DND-41 (cell line): ENCODE measurements at regions not wholly inside any gene's neighbourhood (a gene's known extent, or its start where the extent isn't known, plus 50 kb on each side); places are given as distances from the start of the nearest gene placed in this dataset.

Experiments used
- ATAC-seq: fragments of 200-7000 bp; cut with Tn5 transposase; 3 replicates; pipeline ENCODE4 v1.9.1; 2021; ENCODE audit warnings: low read depth; ENCODE audit not compliant: insufficient read depth
- DNase-seq: peaks from one replicate; pipeline ENCODE4 v3.0.0-alpha.2; 2020
- H2AFZ ChIP-seq: 2 replicates; pipeline ENCODE4 v1.6.0; 2012; ENCODE audit warnings: low read depth, low read length
- H3K27ac ChIP-seq: 2 replicates; pipeline ENCODE4 v1.5.1; 2012; ENCODE audit warnings: low read length, inconsistent platforms
- H3K27me3 ChIP-seq: fragments of 200-600 bp; sonication (generic); 2 replicates; pipeline ENCODE4 v1.6.0; 2012; ENCODE audit warnings: low read length, mild to moderate bottlenecking, inconsistent platforms; ENCODE audit not compliant: insufficient read depth, poor library complexity
- H3K36me3 ChIP-seq: 2 replicates; pipeline ENCODE4 v1.5.1; 2012; ENCODE audit warnings: low read length, inconsistent platforms; ENCODE audit not compliant: insufficient read depth
- H3K4me1 ChIP-seq: 2 replicates; pipeline ENCODE4 v1.5.1; 2012; ENCODE audit warnings: mild to moderate bottlenecking, low read length; ENCODE audit not compliant: insufficient read depth
- H3K4me2 ChIP-seq: 2 replicates; pipeline ENCODE4 v1.6.0; 2012; ENCODE audit warnings: mild to moderate bottlenecking, moderate library complexity, low read length, inconsistent platforms; ENCODE audit not compliant: insufficient read depth
- H3K4me3 ChIP-seq, 2 experiments: fragments of 200-600 bp in 1 of 2; shearing (Covaris generic) in 1 of 2; 2 replicates each; pipeline ENCODE4 v1.5.1; 2012 to 2016; ENCODE audit warnings: inconsistent platforms in 2 of 2, low read length in 2 of 2, mild to moderate bottlenecking in 2 of 2, low read depth in 1 of 2, moderate library complexity in 1 of 2
- H3K79me2 ChIP-seq: 2 replicates; pipeline ENCODE4 v1.6.0; 2012; ENCODE audit warnings: low read length, inconsistent platforms; ENCODE audit not compliant: insufficient read depth
- H3K9ac ChIP-seq: 2 replicates; pipeline ENCODE4 v1.6.0; 2012; ENCODE audit warnings: low read depth, mild to moderate bottlenecking, inconsistent platforms, low read length, moderate library complexity
- H3K9me3 ChIP-seq: 2 replicates; pipeline ENCODE4 v1.5.1; 2012; ENCODE audit warnings: low read length, moderate library complexity, mild to moderate bottlenecking, inconsistent platforms; ENCODE audit not compliant: insufficient read depth, severe bottlenecking
- H4K20me1 ChIP-seq: 2 replicates; pipeline ENCODE4 v1.6.0; 2012; ENCODE audit warnings: low read length; ENCODE audit not compliant: insufficient read depth
- CTCF ChIP-seq: IDR thresholded peaks from 2 replicates; pipeline ENCODE4 v1.5.1; 2012; ENCODE audit warnings: borderline replicate concordance, low read length, moderate library complexity, mild to moderate bottlenecking; ENCODE audit not compliant: poor library complexity, severe bottlenecking; ENCODE audit errors: extremely low read depth
- EZH2 ChIP-seq: IDR thresholded peaks from 3 replicates; pipeline ENCODE4 v1.6.1; 2012; ENCODE audit warnings: borderline replicate concordance, low read depth, mild to moderate bottlenecking, moderate library complexity, low read length, inconsistent platforms; ENCODE audit not compliant: severe bottlenecking

- no peak overlapping the region for H2AFZ ChIP-seq
- no peaks in the 10 kb centered on the region for H3K27me3 ChIP-seq
- no peaks in the 10 kb centered on the region for H4K20me1 ChIP-seq
- no peak for DNase-seq
- TF ChIP-seq EZH2 (no peak), CTCF (no peak)
- no peak for ATAC-seq
- no peak overlapping the region for H3K4me3 ChIP-seq
- H3K36me3 ChIP-seq, result no peaks in the 10 kb centered on the region
- no peak overlapping the region for H3K27ac ChIP-seq
- H3K9ac ChIP-seq, result no peak overlapping the region
- peaks cover 13% of the 10 kb centered on the region for H3K4me1 ChIP-seq
- no peak overlapping the region for H3K4me2 ChIP-seq
- no peaks in the 10 kb centered on the region for H3K79me2 ChIP-seq
- H3K9me3 ChIP-seq, result no peaks in the 10 kb centered on the region
These were observed 131.3 kb downstream of the RTL3 start for GRCh38 chrX:78527818-78528217.

- H3K4me1 ChIP-seq, result peaks cover 7% of the 10 kb centered on the region
- no peak overlapping the region for H3K27ac ChIP-seq
- TF ChIP-seq CTCF (no peak), EZH2 (no peak)
- H3K4me3 ChIP-seq, result no peak overlapping the region
- ATAC-seq, result no peak
- no peak overlapping the region for H2AFZ ChIP-seq
- no peak overlapping the region for H3K4me2 ChIP-seq
- DNase-seq, result no peak
- H3K36me3 ChIP-seq, result no peaks in the 10 kb centered on the region
- no peak overlapping the region for H3K9ac ChIP-seq
- no peaks in the 10 kb centered on the region for H3K27me3 ChIP-seq
- no peaks in the 10 kb centered on the region for H3K79me2 ChIP-seq
- H4K20me1 ChIP-seq, result no peaks in the 10 kb centered on the region
- H3K9me3 ChIP-seq, result no peaks in the 10 kb centered on the region
These were observed 131.9 kb downstream of the RTL3 start for GRCh38 chrX:78527263-78527662.

GRCh38 chrX:78522601-78523000 is 136.5 kb downstream of the RTL3 start:
- Histone ChIP-seq H3K27me3 (no peaks in the 10 kb centered on the region), H3K27ac (no peak overlapping the region), H3K4me3 (no peak overlapping the region), H2AFZ (no peak overlapping the region), H3K9ac (no peak overlapping the region), H4K20me1 (no peaks in the 10 kb centered on the region), H3K79me2 (no peaks in the 10 kb centered on the region), H3K4me1 (peaks cover 7% of the 10 kb centered on the region), H3K9me3 (no peaks in the 10 kb centered on the region), H3K4me2 (no peak overlapping the region), H3K36me3 (no peaks in the 10 kb centered on the region)
- no peak for ATAC-seq
- no peak for TF ChIP-seq CTCF
- TF ChIP-seq EZH2, result no peak
- DNase-seq, result no peak

DNA sequence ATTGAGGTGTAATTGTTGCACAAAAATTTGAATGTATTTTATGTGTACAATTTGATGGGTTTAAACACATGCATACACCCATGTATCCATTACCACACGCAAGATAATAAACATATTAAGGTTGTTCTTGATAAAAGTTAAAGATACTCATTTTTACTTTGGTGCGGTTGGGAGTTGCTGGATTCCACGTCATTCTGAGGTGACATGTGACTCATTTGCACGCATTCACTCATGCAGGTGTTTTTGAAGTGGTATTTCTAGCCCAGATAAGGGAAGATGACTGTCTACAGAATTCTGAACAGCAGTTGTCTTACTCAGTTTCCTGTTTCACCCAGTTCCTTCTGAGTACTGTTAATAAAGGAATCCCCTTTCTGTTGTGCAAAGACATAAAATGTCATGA is 142.0 kb downstream of the RTL3 start:
- peaks cover 22% of the 10 kb centered on the region for H3K4me1 ChIP-seq
- H3K4me3 ChIP-seq, result peak overlapping the region in 1 of 2 experiments; percentile 6; a peak in 1 of 4 replicates
- H4K20me1 ChIP-seq, result no peaks in the 10 kb centered on the region
- no peaks in the 10 kb centered on the region for H3K27me3 ChIP-seq
- no peaks in the 10 kb centered on the region for H3K9me3 ChIP-seq
- H3K4me2 ChIP-seq, result peak overlapping the region; percentile 42; the same call in 1 of the 2 replicates
- no peak for TF ChIP-seq CTCF
- no peak for TF ChIP-seq EZH2
- H3K79me2 ChIP-seq, result no peaks in the 10 kb centered on the region
- ATAC-seq (peak; percentile 99), DNase-seq (peak; percentile 65)
- peak overlapping the region; percentile 58 for H3K27ac ChIP-seq
- no peak overlapping the region for H2AFZ ChIP-seq
- no peak overlapping the region for H3K9ac ChIP-seq
- no peaks in the 10 kb centered on the region for H3K36me3 ChIP-seq
